ENCODE measurements at regions not wholly inside any gene's neighbourhood (a gene's known extent, or its start where the extent isn't known, plus 50 kb on each side); places are given as distances from the start of the nearest gene placed in this dataset.
A peak's percentile ranks its signal among the peaks of the same experiment; 100 is the strongest.
"Not testable (repeated sequence)": the region's sequence is repeated elsewhere in the genome, so short reads cannot be mapped to it uniquely, and the experiment has no call there.

- FAIRE-seq, result no peak
These were observed 288.2 kb downstream of the IKZF2 start for GRCh38 chr2:212863185-212863588.

GRCh38 chr2:212858496-212858895 lies 292.9 kb downstream of the IKZF2 start:
- no peak for FAIRE-seq

- FAIRE-seq, result no peak
These were observed 296.6 kb downstream of the IKZF2 start for GRCh38 chr2:212854771-212855170.

GRCh38 chr2:212854116-212854515 lies 297.3 kb downstream of the IKZF2 start:
- no peak for FAIRE-seq

- no peak for FAIRE-seq
These were observed 305.5 kb downstream of the IKZF2 start for GRCh38 chr2:212845941-212846340.

GRCh38 chr2:212843409-212844199 lies 305.0 kb upstream of the ERBB4 start:
- FAIRE-seq, result no peak

- FAIRE-seq, result no peak
These were observed 304.1 kb upstream of the ERBB4 start for GRCh38 chr2:212842544-212843185.

- no peak for FAIRE-seq
These were observed 302.9 kb upstream of the ERBB4 start for GRCh38 chr2:212841460-212841859.

- FAIRE-seq, result no peak
These were observed 293.9 kb upstream of the ERBB4 start for GRCh38 chr2:212832211-212833195.

- no peak for FAIRE-seq
These were observed 293.1 kb upstream of the ERBB4 start for GRCh38 chr2:212831671-212832199.

- FAIRE-seq, result no peak
These were observed 277.7 kb upstream of the ERBB4 start for GRCh38 chr2:212816267-212816666.

- no peak for FAIRE-seq
These were observed 276.9 kb upstream of the ERBB4 start for GRCh38 chr2:212815453-212815852.

- no peak for FAIRE-seq
These were observed 276.3 kb upstream of the ERBB4 start for GRCh38 chr2:212814941-212815340.

GRCh38 chr2:212811921-212812320 lies 273.3 kb upstream of the ERBB4 start:
- FAIRE-seq, result no peak

- FAIRE-seq, result no peak
These were observed 272.6 kb upstream of the ERBB4 start for GRCh38 chr2:212811036-212811805.

- FAIRE-seq, result no peak
These were observed 259.0 kb upstream of the ERBB4 start for GRCh38 chr2:212797484-212798205.

- FAIRE-seq, result no peak
These were observed 255.9 kb upstream of the ERBB4 start for GRCh38 chr2:212794471-212794870.

- FAIRE-seq, result no peak
These were observed 253.0 kb upstream of the ERBB4 start for GRCh38 chr2:212791569-212791968.

- FAIRE-seq, result not testable (repeated sequence)
These were observed 247.5 kb upstream of the ERBB4 start for GRCh38 chr2:212786088-212786487.

GRCh38 chr2:212777020-212777491 lies 238.5 kb upstream of the ERBB4 start:
- peak; percentile 53 for FAIRE-seq

GRCh38 chr2:212773808-212774339 lies 235.3 kb upstream of the ERBB4 start:
- no peak for FAIRE-seq

All from endometrium (tissue), 2 donors.